ENCODE measurements at regions not wholly inside any gene's neighbourhood (a gene's known extent, or its start where the extent isn't known, plus 50 kb on each side); places are given as distances from the start of the nearest gene placed in this dataset.

- no peak for TF ChIP-seq CTCF (IDR thresholded peaks at IDR 0.05)
- no peak for TF ChIP-seq POLR2A (IDR thresholded peaks at IDR 0.05)
- no peak for TF ChIP-seq POLR2AphosphoS5 (IDR thresholded peaks at IDR 0.05)
- TF ChIP-seq EP300 (IDR thresholded peaks at IDR 0.05), result no peak
Measured at GRCh38 chr5:28386712-28387111, 1348.3 kb upstream of the CDH9 start.
